PC-3 (cell line): ENCODE measurements at regions not wholly inside any gene's neighbourhood (a gene's known extent, or its start where the extent isn't known, plus 50 kb on each side); places are given as distances from the start of the nearest gene placed in this dataset.

Experiments
- EZH2 ChIP-seq: fragments of 300-600 bp; sonication (generic); IDR thresholded peaks from one replicate; pipeline ENCODE4 v1.6.1; 2017; ENCODE audit warnings: antibody characterized with exemption, mild to moderate bottlenecking, low read length; ENCODE audit not compliant: unreplicated experiment
- EZH2phosphoT487 ChIP-seq: fragments of 300-600 bp; sonication (generic); IDR thresholded peaks from 2 replicates; pipeline ENCODE4 v1.6.1; 2018; ENCODE audit warnings: mild to moderate bottlenecking, antibody characterized with exemption, low read length, borderline replicate concordance
- TF ChIP-seq, protein P1 (sequence below): fragments of 300-600 bp; sonication (generic); conservative IDR thresholded peaks from 2 replicates; pipeline ENCODE4 v1.5.1; 2017; ENCODE audit warnings: antibody characterized with exemption, low read depth, mild to moderate bottlenecking, low read length

DNA sequence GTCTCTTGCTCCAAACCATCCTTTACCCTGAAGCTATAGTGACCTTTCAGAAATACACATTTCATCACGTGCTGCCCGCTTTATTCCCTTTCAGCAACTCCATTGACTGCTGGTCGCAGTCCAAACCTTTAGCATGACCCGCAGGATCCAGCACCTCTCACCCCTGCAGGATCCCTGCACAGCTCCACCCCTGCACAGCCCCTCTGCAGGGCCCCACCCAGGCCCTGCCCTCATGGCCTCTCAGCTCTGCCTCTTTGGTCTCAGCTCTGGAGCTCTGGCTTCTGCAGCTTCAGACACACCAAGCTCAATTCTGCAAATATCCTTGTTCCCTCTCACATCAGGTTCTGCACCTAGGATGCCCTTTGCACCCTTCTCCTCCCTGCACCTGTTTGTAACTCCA is 264.9 kb upstream of the C1orf174 start:
- TF ChIP-seq, protein P1, sequence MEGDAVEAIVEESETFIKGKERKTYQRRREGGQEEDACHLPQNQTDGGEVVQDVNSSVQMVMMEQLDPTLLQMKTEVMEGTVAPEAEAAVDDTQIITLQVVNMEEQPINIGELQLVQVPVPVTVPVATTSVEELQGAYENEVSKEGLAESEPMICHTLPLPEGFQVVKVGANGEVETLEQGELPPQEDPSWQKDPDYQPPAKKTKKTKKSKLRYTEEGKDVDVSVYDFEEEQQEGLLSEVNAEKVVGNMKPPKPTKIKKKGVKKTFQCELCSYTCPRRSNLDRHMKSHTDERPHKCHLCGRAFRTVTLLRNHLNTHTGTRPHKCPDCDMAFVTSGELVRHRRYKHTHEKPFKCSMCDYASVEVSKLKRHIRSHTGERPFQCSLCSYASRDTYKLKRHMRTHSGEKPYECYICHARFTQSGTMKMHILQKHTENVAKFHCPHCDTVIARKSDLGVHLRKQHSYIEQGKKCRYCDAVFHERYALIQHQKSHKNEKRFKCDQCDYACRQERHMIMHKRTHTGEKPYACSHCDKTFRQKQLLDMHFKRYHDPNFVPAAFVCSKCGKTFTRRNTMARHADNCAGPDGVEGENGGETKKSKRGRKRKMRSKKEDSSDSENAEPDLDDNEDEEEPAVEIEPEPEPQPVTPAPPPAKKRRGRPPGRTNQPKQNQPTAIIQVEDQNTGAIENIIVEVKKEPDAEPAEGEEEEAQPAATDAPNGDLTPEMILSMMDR, result no peak
- TF ChIP-seq EZH2 (no peak), EZH2phosphoT487 (no peak)
